NCI-H510A (cell line): ENCODE measurements at regions not wholly inside any gene's neighbourhood (a gene's known extent, or its start where the extent isn't known, plus 50 kb on each side); places are given as distances from the start of the nearest gene placed in this dataset.
"Not testable (repeated sequence)": the region's sequence is repeated elsewhere in the genome, so short reads cannot be mapped to it uniquely, and the experiment has no call there.

Experiments
- DNase-seq: peaks from one replicate; lab custom pipeline; 2025; lab: John Stamatoyannopoulos, UW

GRCh38 chr4:66157594-66157993, 487.3 kb upstream of the EPHA5 start:
- no peak for DNase-seq

- DNase-seq: no peak
These were observed 459.8 kb upstream of the EPHA5 start for GRCh38 chr4:66130042-66130441.

- DNase-seq: no peak
These were observed 453.6 kb upstream of the EPHA5 start for GRCh38 chr4:66123831-66124413.

GRCh38 chr4:66123190-66123589, 452.9 kb upstream of the EPHA5 start:
- no peak for DNase-seq

- DNase-seq: not testable (repeated sequence)
These were observed 444.9 kb upstream of the EPHA5 start for GRCh38 chr4:66115231-66115630.

GRCh38 chr4:66108898-66109297, 438.6 kb upstream of the EPHA5 start:
- DNase-seq: no peak

- DNase-seq: no peak
These were observed 426.9 kb upstream of the EPHA5 start for GRCh38 chr4:66097218-66097617.

GRCh38 chr4:66095065-66095464, 424.8 kb upstream of the EPHA5 start:
- no peak for DNase-seq

GRCh38 chr4:66094070-66094469, 423.8 kb upstream of the EPHA5 start:
- DNase-seq: no peak

- DNase-seq: no peak
These were observed 421.5 kb upstream of the EPHA5 start for GRCh38 chr4:66091786-66092185.

- DNase-seq: no peak
These were observed 403.7 kb upstream of the EPHA5 start for GRCh38 chr4:66073961-66074360.

GRCh38 chr4:66071911-66072310, 401.6 kb upstream of the EPHA5 start:
- no peak for DNase-seq

GRCh38 chr4:66062921-66063320, 392.6 kb upstream of the EPHA5 start:
- no peak for DNase-seq

GRCh38 chr4:66062044-66062443, 391.8 kb upstream of the EPHA5 start:
- no peak for DNase-seq

GRCh38 chr4:66059556-66059955, 389.3 kb upstream of the EPHA5 start:
- DNase-seq: no peak

- DNase-seq: no peak
These were observed 388.8 kb upstream of the EPHA5 start for GRCh38 chr4:66059136-66059535.

GRCh38 chr4:66055999-66056398, 385.7 kb upstream of the EPHA5 start:
- DNase-seq: no peak

- no peak for DNase-seq
These were observed 382.1 kb upstream of the EPHA5 start for GRCh38 chr4:66052426-66052825.

- DNase-seq: no peak
These were observed 378.6 kb upstream of the EPHA5 start for GRCh38 chr4:66048861-66049260.

GRCh38 chr4:66045913-66046312, 375.6 kb upstream of the EPHA5 start:
- DNase-seq: no peak

GRCh38 chr4:66035701-66036100, 365.4 kb upstream of the EPHA5 start:
- no peak for DNase-seq

- DNase-seq: no peak
These were observed 364.4 kb upstream of the EPHA5 start for GRCh38 chr4:66034671-66035070.

- DNase-seq: no peak
These were observed 364.0 kb upstream of the EPHA5 start for GRCh38 chr4:66034262-66034661.

GRCh38 chr4:66032571-66032970, 362.3 kb upstream of the EPHA5 start:
- no peak for DNase-seq

GRCh38 chr4:66028668-66029067, 358.4 kb upstream of the EPHA5 start:
- DNase-seq: no peak
